ENCODE measurements at regions not wholly inside any gene's neighbourhood (a gene's known extent, or its start where the extent isn't known, plus 50 kb on each side); places are given as distances from the start of the nearest gene placed in this dataset.
"Not testable (repeated sequence)": the region's sequence is repeated elsewhere in the genome, so short reads cannot be mapped to it uniquely, and the experiment has no call there.

DNA sequence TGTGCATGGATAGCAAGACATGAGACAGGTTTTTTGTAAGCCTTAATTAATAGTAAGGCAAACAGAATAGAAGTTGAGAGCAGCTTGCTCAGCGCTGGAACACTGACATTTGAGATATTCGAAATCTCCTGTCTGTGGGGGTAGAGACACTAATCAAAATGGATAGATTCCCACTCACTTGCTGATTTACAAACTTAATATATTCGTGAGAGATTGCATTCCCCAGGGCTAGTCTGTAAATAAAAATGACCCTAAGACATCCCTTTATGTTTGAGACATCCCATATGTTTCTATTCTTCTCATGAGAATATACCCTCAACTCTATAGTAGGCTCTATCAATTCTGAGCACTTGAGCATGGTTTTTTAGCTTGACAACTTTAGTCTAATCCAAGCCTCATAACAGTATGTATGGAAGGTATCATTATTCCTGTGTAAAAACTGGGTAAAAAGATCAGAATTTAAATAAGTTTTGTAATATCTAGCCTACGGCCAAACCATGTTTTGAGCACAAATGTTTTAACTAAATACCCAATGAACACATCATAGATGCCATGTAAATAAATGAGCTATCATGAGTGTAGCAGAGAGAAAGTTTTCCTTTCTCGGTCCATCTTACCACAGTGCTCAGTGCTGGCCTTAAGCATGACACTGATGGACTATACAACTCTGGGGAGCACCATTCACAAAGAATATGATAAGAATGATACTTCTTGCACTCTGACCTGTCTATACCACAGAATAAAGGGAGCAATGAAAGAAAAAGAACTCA lies 609.2 kb downstream of the PSAT1 start:
- H3K36me3 ChIP-seq (ENCODE audit: control insufficient read depth, insufficient read depth, low read length): no peaks in the 10 kb centered on the region
- TF ChIP-seq, protein P1, sequence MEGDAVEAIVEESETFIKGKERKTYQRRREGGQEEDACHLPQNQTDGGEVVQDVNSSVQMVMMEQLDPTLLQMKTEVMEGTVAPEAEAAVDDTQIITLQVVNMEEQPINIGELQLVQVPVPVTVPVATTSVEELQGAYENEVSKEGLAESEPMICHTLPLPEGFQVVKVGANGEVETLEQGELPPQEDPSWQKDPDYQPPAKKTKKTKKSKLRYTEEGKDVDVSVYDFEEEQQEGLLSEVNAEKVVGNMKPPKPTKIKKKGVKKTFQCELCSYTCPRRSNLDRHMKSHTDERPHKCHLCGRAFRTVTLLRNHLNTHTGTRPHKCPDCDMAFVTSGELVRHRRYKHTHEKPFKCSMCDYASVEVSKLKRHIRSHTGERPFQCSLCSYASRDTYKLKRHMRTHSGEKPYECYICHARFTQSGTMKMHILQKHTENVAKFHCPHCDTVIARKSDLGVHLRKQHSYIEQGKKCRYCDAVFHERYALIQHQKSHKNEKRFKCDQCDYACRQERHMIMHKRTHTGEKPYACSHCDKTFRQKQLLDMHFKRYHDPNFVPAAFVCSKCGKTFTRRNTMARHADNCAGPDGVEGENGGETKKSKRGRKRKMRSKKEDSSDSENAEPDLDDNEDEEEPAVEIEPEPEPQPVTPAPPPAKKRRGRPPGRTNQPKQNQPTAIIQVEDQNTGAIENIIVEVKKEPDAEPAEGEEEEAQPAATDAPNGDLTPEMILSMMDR (IDR thresholded peaks at IDR 0.05): no peak
- no peaks in the 10 kb centered on the region for H3K4me1 ChIP-seq
- H3K4me2 ChIP-seq (ENCODE audit: low read length): no peak overlapping the region
- no peak overlapping the region for H3K27ac ChIP-seq
- H3K27me3 ChIP-seq (ENCODE audit: control insufficient read depth, insufficient read depth, low read length): no peaks in the 10 kb centered on the region
- no peak overlapping the region for H3K4me3 ChIP-seq (ENCODE audit: low read depth, low read length)
- H3K9ac ChIP-seq: no peak overlapping the region
- H3K9me3 ChIP-seq (ENCODE audit: control insufficient read depth, low read length): no peaks in the 10 kb centered on the region
- no peak overlapping the region for H2AFZ ChIP-seq
- H3K79me2 ChIP-seq: no peaks in the 10 kb centered on the region

DNA sequence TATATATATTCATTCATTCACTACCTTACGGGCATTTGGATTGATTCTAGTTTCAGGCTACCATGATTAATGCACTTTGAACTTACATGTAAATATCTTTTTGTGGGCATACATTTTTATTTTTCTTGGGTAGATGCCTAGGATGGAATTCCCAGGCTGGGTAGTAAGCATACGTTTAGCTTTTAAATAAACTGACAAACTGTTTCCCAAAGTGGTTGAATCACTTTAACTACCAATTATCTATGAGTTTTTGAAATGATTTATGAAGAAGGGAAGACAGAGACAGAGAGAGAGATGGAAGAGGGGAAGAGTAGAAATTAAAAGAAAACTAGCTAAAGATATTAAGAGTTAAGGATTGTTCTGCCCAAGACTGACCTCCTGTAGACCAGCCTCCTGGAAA lies 612.6 kb downstream of the PSAT1 start:
- Histone ChIP-seq H3K9me3 (ENCODE audit: control insufficient read depth, low read length) (no peaks in the 10 kb centered on the region), H3K27me3 (ENCODE audit: control insufficient read depth, insufficient read depth, low read length) (no peaks in the 10 kb centered on the region)

DNA sequence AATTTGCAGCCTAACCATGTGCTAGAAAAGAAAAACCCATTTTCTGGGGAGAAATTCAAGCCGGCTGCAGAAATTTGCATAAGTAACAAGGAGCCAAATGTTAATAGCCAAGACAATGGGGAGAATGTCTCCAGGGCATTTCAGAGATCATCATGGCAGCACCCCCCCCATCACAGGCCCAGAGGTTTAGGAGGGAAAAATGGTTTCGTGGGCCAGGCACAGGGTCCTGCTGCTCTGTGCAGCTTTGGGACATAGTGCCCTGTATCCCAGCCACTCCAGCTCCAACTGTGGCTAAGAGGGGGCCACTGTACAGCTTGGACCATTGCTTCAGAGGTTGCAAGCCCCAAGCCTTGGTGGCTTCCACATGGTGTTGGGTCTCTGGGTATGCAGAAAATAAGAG lies 620.0 kb downstream of the PSAT1 start:
- H2AFZ ChIP-seq; H3K79me2 ChIP-seq; H3K27me3 ChIP-seq (ENCODE audit: control insufficient read depth, insufficient read depth, low read length); H3K4me3 ChIP-seq (ENCODE audit: low read depth, low read length); H3K4me1 ChIP-seq; H3K27ac ChIP-seq; H3K9ac ChIP-seq; H3K9me3 ChIP-seq (ENCODE audit: control insufficient read depth, low read length); H3K4me2 ChIP-seq (ENCODE audit: low read length); H3K36me3 ChIP-seq (ENCODE audit: control insufficient read depth, insufficient read depth, low read length): not testable (repeated sequence)

More for the DNA sequence above, 612.6 kb downstream of the PSAT1 start:
- no peaks in the 10 kb centered on the region for H3K36me3 ChIP-seq (ENCODE audit: control insufficient read depth, insufficient read depth, low read length)
- H3K27ac ChIP-seq: no peak overlapping the region
- H3K4me2 ChIP-seq (ENCODE audit: low read length): no peak overlapping the region
- H3K9ac ChIP-seq: no peak overlapping the region
- H3K4me3 ChIP-seq (ENCODE audit: low read depth, low read length): no peak overlapping the region
- no peaks in the 10 kb centered on the region for H3K79me2 ChIP-seq
- TF ChIP-seq, protein P1 (IDR thresholded peaks at IDR 0.05): no peak
- H2AFZ ChIP-seq: no peak overlapping the region
- no peaks in the 10 kb centered on the region for H3K4me1 ChIP-seq

DNA sequence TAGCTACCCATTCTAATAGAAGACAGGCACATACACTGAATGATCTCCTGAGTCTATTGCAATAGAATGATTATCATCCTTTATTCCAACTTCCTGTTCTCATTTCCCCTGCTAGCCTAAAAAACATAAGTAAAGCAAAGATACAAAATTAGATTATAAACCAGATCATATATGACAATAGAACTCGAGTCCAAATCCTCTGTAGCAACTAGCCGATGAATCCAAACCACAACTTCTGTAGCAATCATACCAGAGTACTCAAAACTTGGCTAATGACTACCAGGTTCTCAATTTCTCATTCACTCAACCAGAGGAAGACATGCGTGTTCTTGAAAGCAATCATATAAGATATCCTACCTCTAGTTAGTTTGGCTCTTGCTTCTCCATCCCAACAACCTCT lies 622.1 kb downstream of the PSAT1 start:
- H3K27me3 ChIP-seq (ENCODE audit: control insufficient read depth, insufficient read depth, low read length): no peaks in the 10 kb centered on the region
- no peak overlapping the region for H3K27ac ChIP-seq
- no peak overlapping the region for H2AFZ ChIP-seq
- H3K36me3 ChIP-seq (ENCODE audit: control insufficient read depth, insufficient read depth, low read length): no peaks in the 10 kb centered on the region
- H3K79me2 ChIP-seq: no peaks in the 10 kb centered on the region
- TF ChIP-seq, protein P1 (IDR thresholded peaks at IDR 0.05): no peak
- H3K4me1 ChIP-seq: no peaks in the 10 kb centered on the region
- H3K9ac ChIP-seq: no peak overlapping the region
- H3K9me3 ChIP-seq (ENCODE audit: control insufficient read depth, low read length): no peaks in the 10 kb centered on the region
- no peak overlapping the region for H3K4me2 ChIP-seq (ENCODE audit: low read length)
- no peak overlapping the region for H3K4me3 ChIP-seq (ENCODE audit: low read depth, low read length)

DNA sequence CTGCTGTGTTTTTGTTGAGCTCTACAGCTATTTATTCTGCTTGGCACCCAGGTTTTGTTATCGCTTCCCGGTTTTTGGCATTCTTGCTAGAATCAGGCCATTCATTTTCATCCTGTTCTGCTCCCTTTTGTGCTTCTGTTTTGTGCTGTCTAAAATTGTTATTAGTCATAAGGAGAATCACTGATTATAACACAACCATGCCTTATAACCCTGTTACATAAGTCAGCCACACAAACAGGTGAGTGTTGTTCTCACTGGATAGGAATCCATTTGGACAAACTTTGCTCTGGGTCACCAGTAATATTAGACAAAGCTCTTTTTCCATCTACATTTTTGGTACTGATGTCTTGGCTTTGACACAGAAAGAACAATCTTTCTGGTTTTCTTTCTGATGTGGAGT lies 622.8 kb downstream of the PSAT1 start:
- no peak overlapping the region for H3K9ac ChIP-seq
- TF ChIP-seq, protein P1 (IDR thresholded peaks at IDR 0.05): no peak
- no peaks in the 10 kb centered on the region for H3K36me3 ChIP-seq (ENCODE audit: control insufficient read depth, insufficient read depth, low read length)
- no peaks in the 10 kb centered on the region for H3K27me3 ChIP-seq (ENCODE audit: control insufficient read depth, insufficient read depth, low read length)
- no peaks in the 10 kb centered on the region for H3K9me3 ChIP-seq (ENCODE audit: control insufficient read depth, low read length)
- H3K79me2 ChIP-seq: no peaks in the 10 kb centered on the region
- no peak overlapping the region for H3K27ac ChIP-seq
- no peaks in the 10 kb centered on the region for H3K4me1 ChIP-seq
- H2AFZ ChIP-seq: no peak overlapping the region
- no peak overlapping the region for H3K4me3 ChIP-seq (ENCODE audit: low read depth, low read length)
- no peak overlapping the region for H3K4me2 ChIP-seq (ENCODE audit: low read length)
